Stimulated activated CD8-positive, alpha-beta memory T cell treated with anti-CD3 and anti-CD28 coated beads, Interleukin-15, amount 100 ng/mL, for 48 hours (primary cell): ENCODE measurements at regions not wholly inside any gene's neighbourhood (a gene's known extent, or its start where the extent isn't known, plus 50 kb on each side); places are given as distances from the start of the nearest gene placed in this dataset.

Experiments used
- DNase-seq, 2 donors: peaks; one replicate each; pipeline ENCODE4 v3.0.0-alpha.2; 2020; ENCODE audit warnings: low read depth in 2 of 2

DNA sequence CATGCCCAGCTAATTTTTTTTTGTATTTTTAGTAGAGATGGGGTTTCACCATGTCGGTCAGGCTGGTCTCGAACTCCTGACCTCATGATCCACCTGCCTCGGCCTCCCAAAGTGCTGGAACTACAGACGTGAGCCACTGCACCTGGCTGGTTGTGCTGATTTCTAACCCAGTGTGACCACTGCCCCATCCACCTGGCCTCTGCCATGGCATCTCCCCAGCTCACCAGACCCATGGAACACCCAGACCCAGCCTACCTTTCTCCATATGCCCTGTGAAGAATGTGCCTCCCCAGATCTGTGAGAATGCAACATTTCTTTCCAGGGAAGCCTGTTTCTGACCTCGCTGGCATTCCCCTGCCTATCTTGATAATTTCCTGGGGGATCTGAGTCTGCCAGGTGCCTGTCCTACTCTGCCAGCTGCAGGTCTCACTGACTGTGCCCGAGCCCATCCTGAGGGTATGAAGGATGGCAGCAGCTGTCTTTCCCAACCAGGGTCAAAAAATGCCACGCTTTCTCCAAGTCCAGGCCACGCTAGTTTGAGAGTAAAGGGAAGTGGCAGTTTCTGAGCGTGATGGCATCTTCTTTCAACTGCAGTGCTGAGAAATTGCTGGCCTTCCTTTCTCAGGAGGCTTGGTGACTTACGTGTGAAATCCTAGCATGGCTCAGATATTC is 324.4 kb upstream of the ZNF32 start:
- DNase-seq, result no peak

- DNase-seq, result no peak
Measured at GRCh38 chr10:43971981-43972380, 323.3 kb upstream of the ZNF32 start.

GRCh38 chr10:43971306-43971705 is 322.6 kb upstream of the ZNF32 start:
- no peak for DNase-seq

- no peak for DNase-seq
Measured at GRCh38 chr10:43970717-43971116, 322.0 kb upstream of the ZNF32 start.

DNA sequence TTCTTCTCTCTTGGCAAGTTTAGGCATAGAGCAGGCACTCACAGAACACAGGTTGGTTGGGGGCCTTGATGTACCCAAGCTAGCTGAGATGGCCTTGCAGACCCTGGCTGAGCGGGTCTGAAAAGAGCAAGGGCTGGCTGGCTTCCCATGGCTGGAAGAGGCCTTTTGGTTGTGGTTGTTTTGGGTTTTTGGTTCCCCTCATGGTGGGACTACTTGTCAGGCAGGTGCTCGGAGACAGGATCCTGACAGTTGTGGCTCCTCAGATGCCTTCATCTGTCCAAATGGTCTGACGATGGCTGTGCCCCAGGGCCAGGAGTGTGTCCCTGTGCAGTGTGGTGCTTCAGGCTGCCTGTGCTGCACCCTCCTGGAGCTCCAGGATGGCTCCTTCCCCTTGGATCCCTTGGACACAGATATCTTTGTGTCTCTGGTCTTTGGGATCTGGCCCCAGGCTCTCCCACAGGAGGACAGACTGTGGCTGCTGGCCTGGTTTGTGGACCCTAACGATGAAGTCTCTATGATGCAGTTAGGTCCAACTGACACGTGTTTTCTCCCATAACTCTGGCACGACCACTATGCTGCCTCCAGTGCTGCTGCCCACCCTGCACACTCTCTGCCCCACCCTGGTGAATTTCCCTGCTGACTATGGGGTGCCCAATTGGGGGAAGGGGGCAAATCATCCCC is 321.5 kb upstream of the ZNF32 start:
- DNase-seq, result no peak

- no peak for DNase-seq
Measured at GRCh38 chr10:43969506-43969905, 320.8 kb upstream of the ZNF32 start.

- DNase-seq, result no peak
Measured at GRCh38 chr10:43968961-43969360, 320.3 kb upstream of the ZNF32 start.

GRCh38 chr10:43968076-43968475 is 319.4 kb upstream of the ZNF32 start:
- no peak for DNase-seq

DNA sequence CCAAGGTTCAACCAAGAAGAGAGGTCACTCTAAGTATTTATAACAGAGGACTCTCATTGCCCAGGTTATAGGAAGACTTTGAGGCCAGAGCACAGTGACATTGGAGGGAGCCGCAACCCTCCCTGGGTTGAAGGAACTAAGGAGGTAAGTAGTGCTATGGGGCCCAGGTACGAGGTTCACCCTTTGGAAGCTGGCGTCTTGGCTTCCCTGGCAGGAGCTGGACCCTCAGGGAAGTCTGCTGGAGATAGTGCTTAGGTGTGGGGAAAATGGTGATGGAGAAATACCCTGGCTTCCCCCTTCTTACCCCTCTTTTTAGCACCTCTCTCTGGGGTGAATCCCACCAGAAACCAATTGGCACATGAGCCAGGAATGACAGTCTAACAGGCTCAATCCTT is 317.9 kb upstream of the ZNF32 start:
- no peak for DNase-seq

- no peak for DNase-seq
Measured at GRCh38 chr10:43965918-43966570, 317.4 kb upstream of the ZNF32 start.

GRCh38 chr10:43965033-43965917 is 316.6 kb upstream of the ZNF32 start:
- DNase-seq, result no peak

- no peak for DNase-seq
Measured at GRCh38 chr10:43964486-43964885, 315.8 kb upstream of the ZNF32 start.

GRCh38 chr10:43963793-43964425 is 315.2 kb upstream of the ZNF32 start:
- no peak for DNase-seq

- no peak for DNase-seq
Measured at GRCh38 chr10:43963379-43963778, 314.7 kb upstream of the ZNF32 start.

- DNase-seq, result no peak
Measured at GRCh38 chr10:43962346-43963191, 313.9 kb upstream of the ZNF32 start.

GRCh38 chr10:43961523-43962345 is 313.1 kb upstream of the ZNF32 start:
- DNase-seq, result no peak

DNA sequence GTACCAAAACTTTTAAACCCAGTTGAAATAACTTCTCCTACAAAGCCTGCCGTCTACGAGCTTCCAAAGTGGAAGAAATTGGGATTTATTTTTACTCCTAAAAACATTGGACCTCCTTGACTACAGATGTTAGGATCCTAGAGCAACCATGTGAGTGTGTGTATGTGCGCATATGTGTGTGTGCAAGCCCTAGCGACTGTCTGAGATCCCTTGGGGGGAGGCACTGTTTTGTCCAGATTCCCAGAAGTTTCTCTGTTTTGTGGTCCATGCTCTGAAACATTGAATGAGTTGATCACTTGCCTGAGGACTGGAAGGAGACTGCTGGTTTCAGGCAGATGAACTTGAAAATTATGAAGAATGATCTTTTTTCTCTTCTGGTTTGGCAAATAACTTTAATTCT is 312.3 kb upstream of the ZNF32 start:
- DNase-seq, result no peak

- DNase-seq, result no peak
Measured at GRCh38 chr10:43960477-43960876, 311.8 kb upstream of the ZNF32 start.

- no peak for DNase-seq
Measured at GRCh38 chr10:43960135-43960415, 311.4 kb upstream of the ZNF32 start.
